ENCODE measurements at regions not wholly inside any gene's neighbourhood (a gene's known extent, or its start where the extent isn't known, plus 50 kb on each side); places are given as distances from the start of the nearest gene placed in this dataset.
"Not testable (repeated sequence)": the region's sequence is repeated elsewhere in the genome, so short reads cannot be mapped to it uniquely, and the experiment has no call there.

- DNase-seq (ENCODE audit: low read depth, low spot score), result peak; percentile 26
Measured at GRCh38 chr15:57878573-57878972, 172.1 kb downstream of the POLR2M start.

GRCh38 chr15:57881361-57881760 is 174.8 kb downstream of the POLR2M start:
- no peak for DNase-seq (ENCODE audit: low read depth, low spot score)

- no peak for DNase-seq (ENCODE audit: low read depth, low spot score)
Measured at GRCh38 chr15:57881972-57882371, 175.5 kb downstream of the POLR2M start.

GRCh38 chr15:57883701-57884100 is 177.2 kb downstream of the POLR2M start:
- DNase-seq (ENCODE audit: low read depth, low spot score), result no peak

GRCh38 chr15:57884936-57885335 is 178.4 kb downstream of the POLR2M start:
- no peak for DNase-seq (ENCODE audit: low read depth, low spot score)

- DNase-seq (ENCODE audit: low read depth, low spot score), result no peak
Measured at GRCh38 chr15:57885435-57885834, 178.9 kb downstream of the POLR2M start.

GRCh38 chr15:57887825-57888224 is 177.7 kb downstream of the ALDH1A2 start:
- DNase-seq (ENCODE audit: low read depth, low spot score), result no peak

- no peak for DNase-seq (ENCODE audit: low read depth, low spot score)
Measured at GRCh38 chr15:57890351-57890750, 175.2 kb downstream of the ALDH1A2 start.

- DNase-seq (ENCODE audit: low read depth, low spot score), result no peak
Measured at GRCh38 chr15:57890878-57891277, 174.6 kb downstream of the ALDH1A2 start.

- DNase-seq (ENCODE audit: low read depth, low spot score), result no peak
Measured at GRCh38 chr15:57892181-57892580, 173.3 kb downstream of the ALDH1A2 start.

GRCh38 chr15:57893040-57893439 is 172.5 kb downstream of the ALDH1A2 start:
- DNase-seq (ENCODE audit: low read depth, low spot score), result no peak

GRCh38 chr15:57895291-57895690 is 170.2 kb downstream of the ALDH1A2 start:
- no peak for DNase-seq (ENCODE audit: low read depth, low spot score)

- DNase-seq (ENCODE audit: low read depth, low spot score), result no peak
Measured at GRCh38 chr15:57896114-57896513, 169.4 kb downstream of the ALDH1A2 start.

GRCh38 chr15:57896899-57897298 is 168.6 kb downstream of the ALDH1A2 start:
- not testable (repeated sequence) for DNase-seq (ENCODE audit: low read depth, low spot score)

GRCh38 chr15:57897870-57898269 is 167.6 kb downstream of the ALDH1A2 start:
- DNase-seq (ENCODE audit: low read depth, low spot score), result no peak

- DNase-seq (ENCODE audit: low read depth, low spot score), result no peak
Measured at GRCh38 chr15:57902155-57902554, 163.4 kb downstream of the ALDH1A2 start.

All from pulmonary artery endothelial cell (primary cell).